ENCODE measurements at regions not wholly inside any gene's neighbourhood (a gene's known extent, or its start where the extent isn't known, plus 50 kb on each side); places are given as distances from the start of the nearest gene placed in this dataset.

DNA sequence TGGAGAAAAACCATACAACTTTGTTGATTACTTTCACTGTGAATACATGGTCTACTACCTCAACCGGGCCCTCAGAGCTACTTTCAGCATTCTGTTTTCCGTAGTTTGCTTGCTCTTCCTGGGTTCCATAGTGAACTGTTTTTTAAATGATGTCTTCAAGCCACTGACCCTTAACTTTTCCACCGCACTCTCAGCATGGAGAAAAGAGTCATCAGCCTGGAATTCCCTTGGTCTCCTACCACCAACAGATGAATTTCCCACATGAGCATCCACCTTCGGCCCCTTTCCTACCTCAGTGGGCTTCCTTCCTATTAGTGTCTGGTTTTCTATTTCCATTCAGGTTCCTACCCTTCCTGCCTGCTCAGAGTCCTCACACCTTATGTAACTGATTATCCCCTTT is 135.9 kb upstream of the ADAMTSL1 start:
- Histone ChIP-seq H3K4me3 (replicated peaks; ENCODE audit: low read depth, low read length) (no peak overlapping the region), H3K27me3 (replicated peaks; ENCODE audit: control insufficient read depth, insufficient read depth, low read length) (no peaks in the 10 kb centered on the region), H3K36me3 (ENCODE audit: control insufficient read depth, insufficient read depth, low read length) (no peaks in the 10 kb centered on the region)
- TF ChIP-seq CTCF (IDR thresholded peaks at IDR 0.05; ENCODE audit: insufficient read depth, low read length, poor library complexity, severe bottlenecking): no peak
- no peak for DNase-seq (ENCODE audit: extremely low read depth, insufficient read length)

DNA sequence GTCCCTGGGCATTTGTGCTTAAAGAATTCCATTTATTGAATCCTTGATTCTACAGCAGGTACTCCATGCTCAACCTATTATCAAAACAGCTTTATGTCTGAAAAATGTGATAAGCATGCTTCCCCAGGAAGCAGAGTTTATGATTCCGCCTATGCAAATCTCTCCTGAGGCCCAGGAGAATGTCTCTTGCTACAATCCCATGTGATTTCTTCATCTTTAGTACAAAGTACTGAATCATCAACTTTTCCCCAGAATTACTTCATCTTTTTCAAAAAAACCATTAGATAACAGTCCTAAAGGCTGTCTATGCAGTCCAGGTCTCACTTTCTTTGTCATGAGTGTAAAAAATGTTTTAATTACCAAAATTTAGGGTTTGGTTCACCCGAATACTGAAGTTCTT is 130.2 kb upstream of the ADAMTSL1 start:
- H3K36me3 ChIP-seq (ENCODE audit: control insufficient read depth, insufficient read depth, low read length): no peaks in the 10 kb centered on the region
- no peaks in the 10 kb centered on the region for H3K27me3 ChIP-seq (replicated peaks; ENCODE audit: control insufficient read depth, insufficient read depth, low read length)
- H3K4me3 ChIP-seq (replicated peaks; ENCODE audit: low read depth, low read length): no peak overlapping the region
- no peak for DNase-seq (ENCODE audit: extremely low read depth, insufficient read length)
- no peak for TF ChIP-seq CTCF (IDR thresholded peaks at IDR 0.05; ENCODE audit: insufficient read depth, low read length, poor library complexity, severe bottlenecking)

DNA sequence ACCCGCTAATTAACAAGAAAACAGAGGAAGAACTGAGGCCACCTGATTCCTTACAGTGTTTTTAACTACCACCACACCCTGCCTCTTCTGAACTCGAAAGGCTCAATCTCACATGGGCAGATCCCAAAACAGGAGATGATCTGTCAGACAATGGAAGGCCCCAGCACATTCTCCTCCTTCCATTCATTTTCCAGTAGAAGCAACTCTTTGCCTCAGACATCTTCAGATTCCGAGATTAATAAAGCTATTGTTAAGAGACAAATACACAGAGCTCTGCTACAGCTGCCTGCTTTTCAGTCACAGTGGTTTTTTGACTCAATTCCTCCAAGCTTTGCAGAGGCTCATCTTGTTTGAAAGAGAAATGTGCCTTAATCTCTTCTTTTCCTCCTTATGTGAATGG is 127.2 kb upstream of the ADAMTSL1 start:
- no peak overlapping the region for H3K4me3 ChIP-seq (replicated peaks; ENCODE audit: low read depth, low read length)
- no peak for DNase-seq (ENCODE audit: extremely low read depth, insufficient read length)
- TF ChIP-seq CTCF (IDR thresholded peaks at IDR 0.05; ENCODE audit: insufficient read depth, low read length, poor library complexity, severe bottlenecking): no peak

DNA sequence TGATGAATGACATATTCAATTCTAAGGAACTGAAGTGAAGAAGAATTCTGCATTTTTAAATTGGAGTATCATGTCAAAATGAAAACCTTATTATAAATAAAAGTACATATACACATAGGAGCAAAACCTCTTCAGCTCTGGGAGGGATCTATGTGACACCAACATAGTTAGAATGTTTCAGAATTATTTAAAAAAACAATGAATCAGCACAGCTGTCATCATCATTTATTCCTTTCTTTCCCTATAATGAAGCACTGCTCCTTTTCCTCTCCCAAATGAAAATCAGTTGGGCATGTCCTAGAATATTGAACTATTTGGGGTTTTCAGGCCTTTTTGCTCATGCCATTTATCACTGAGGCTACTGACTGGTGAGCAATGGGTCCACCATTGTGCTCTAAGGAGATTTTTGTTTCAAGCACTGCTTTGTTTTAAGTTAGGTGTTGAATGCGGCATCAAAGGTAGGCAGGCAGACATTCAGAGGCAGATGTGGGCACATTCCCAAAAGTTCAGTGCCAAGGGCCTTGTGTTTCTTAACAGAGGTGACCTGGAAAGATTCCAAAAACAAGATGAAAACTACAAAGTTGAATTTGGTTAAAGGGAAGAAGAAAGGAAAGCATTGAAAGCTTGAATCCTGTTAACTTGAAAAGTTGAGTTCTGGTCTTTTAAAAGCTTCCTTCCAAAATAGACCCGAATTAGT is 126.4 kb upstream of the ADAMTSL1 start:
- no peak for DNase-seq (ENCODE audit: extremely low read depth, insufficient read length)
- Histone ChIP-seq H3K4me3 (replicated peaks; ENCODE audit: low read depth, low read length) (no peak overlapping the region), H3K36me3 (ENCODE audit: control insufficient read depth, insufficient read depth, low read length) (no peaks in the 10 kb centered on the region), H3K27me3 (replicated peaks; ENCODE audit: control insufficient read depth, insufficient read depth, low read length) (no peaks in the 10 kb centered on the region)
- no peak for TF ChIP-seq CTCF (IDR thresholded peaks at IDR 0.05; ENCODE audit: insufficient read depth, low read length, poor library complexity, severe bottlenecking)

More for the DNA sequence above, 127.2 kb upstream of the ADAMTSL1 start:
- no peaks in the 10 kb centered on the region for H3K27me3 ChIP-seq (replicated peaks; ENCODE audit: control insufficient read depth, insufficient read depth, low read length)
- H3K36me3 ChIP-seq (ENCODE audit: control insufficient read depth, insufficient read depth, low read length): no peaks in the 10 kb centered on the region

DNA sequence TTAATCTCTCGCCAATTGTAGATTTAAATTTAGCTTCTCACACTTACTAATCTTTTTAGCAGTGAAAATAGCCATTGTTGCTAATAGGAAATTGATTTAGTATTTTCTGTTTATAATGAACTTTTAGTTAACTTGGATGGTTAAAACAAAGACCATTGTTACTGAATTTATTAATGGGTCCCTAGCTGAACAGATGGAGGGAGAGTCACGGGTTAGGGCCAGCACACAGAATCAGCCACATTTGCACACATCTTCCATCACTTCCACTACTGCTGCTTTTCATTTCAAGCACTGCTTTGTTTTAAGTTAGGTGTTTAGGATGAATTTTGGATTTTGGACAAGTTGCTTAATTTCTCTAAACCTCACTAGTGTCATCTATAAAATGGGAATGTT is 125.9 kb upstream of the ADAMTSL1 start:
- Histone ChIP-seq H3K4me3 (replicated peaks; ENCODE audit: low read depth, low read length) (no peak overlapping the region), H3K36me3 (ENCODE audit: control insufficient read depth, insufficient read depth, low read length) (no peaks in the 10 kb centered on the region), H3K27me3 (replicated peaks; ENCODE audit: control insufficient read depth, insufficient read depth, low read length) (no peaks in the 10 kb centered on the region)
- TF ChIP-seq CTCF (IDR thresholded peaks at IDR 0.05; ENCODE audit: insufficient read depth, low read length, poor library complexity, severe bottlenecking): no peak
- no peak for DNase-seq (ENCODE audit: extremely low read depth, insufficient read length)

DNA sequence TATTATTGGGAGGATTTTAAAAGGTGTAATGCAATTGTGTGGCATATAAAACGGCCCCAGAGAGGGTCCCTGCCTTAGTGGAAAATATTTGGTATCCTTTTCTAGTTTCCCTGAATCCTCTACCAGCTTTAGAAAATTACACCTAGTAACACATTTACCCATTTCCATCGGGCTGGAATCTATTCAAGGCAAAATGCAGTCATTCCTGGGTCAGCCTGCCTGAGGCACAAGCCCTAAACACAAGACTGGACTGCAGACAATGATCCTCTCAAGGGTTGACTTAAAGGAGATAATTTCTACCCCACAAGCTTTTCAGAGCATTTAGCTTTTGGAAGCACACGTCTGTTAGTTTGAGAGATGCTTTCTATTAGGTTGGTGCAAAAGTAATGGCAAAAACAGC is 124.4 kb upstream of the ADAMTSL1 start:
- no peaks in the 10 kb centered on the region for H3K36me3 ChIP-seq (ENCODE audit: control insufficient read depth, insufficient read depth, low read length)
- no peak overlapping the region for H3K4me3 ChIP-seq (replicated peaks; ENCODE audit: low read depth, low read length)
- TF ChIP-seq CTCF (IDR thresholded peaks at IDR 0.05; ENCODE audit: insufficient read depth, low read length, poor library complexity, severe bottlenecking): no peak

More for the DNA sequence above, 124.4 kb upstream of the ADAMTSL1 start:
- no peaks in the 10 kb centered on the region for H3K27me3 ChIP-seq (replicated peaks; ENCODE audit: control insufficient read depth, insufficient read depth, low read length)
- no peak for DNase-seq (ENCODE audit: extremely low read depth, insufficient read length)

All from GM06990 (cell line).